T-helper 2 cell treated with Interferon-gamma antibody and Interleukin-4, amounts not matched to agents 5 μg/mL and 100 μg/mL, for 36 hours (primary cell): ENCODE measurements at regions not wholly inside any gene's neighbourhood (a gene's known extent, or its start where the extent isn't known, plus 50 kb on each side); places are given as distances from the start of the nearest gene placed in this dataset.

ENCODE experiments used
- DNase-seq: peaks from one replicate; pipeline ENCODE4 v3.0.0; 2021; ENCODE audit warnings: low spot score
- H3K27ac Mint-ChIP-seq: one replicate; pipeline ENCODE4 v1.8.0; 2021; ENCODE audit warnings: mild to moderate bottlenecking, mixed read lengths
- H3K27me3 Mint-ChIP-seq: one replicate; pipeline ENCODE4 v1.8.0; 2021; ENCODE audit warnings: low read depth, mixed read lengths
- H3K36me3 Mint-ChIP-seq: one replicate; pipeline ENCODE4 v1.8.0; 2021; ENCODE audit warnings: low read depth, mixed read lengths
- H3K4me1 Mint-ChIP-seq: one replicate; pipeline ENCODE4 v1.8.0; 2021; ENCODE audit warnings: low read depth, mixed read lengths
- H3K4me3 Mint-ChIP-seq: one replicate; pipeline ENCODE4 v1.8.0; 2022; ENCODE audit warnings: mild to moderate bottlenecking, moderate library complexity, mixed read lengths
- H3K9me3 Mint-ChIP-seq: one replicate; pipeline ENCODE4 v1.8.0; 2021; ENCODE audit warnings: mixed read lengths

GRCh38 chr5:26828294-26828693, 210.1 kb downstream of the CDH9 start:
- Mint-ChIP-seq H3K27ac (no peak overlapping the region), H3K27me3 (no peaks in the 10 kb centered on the region), H3K9me3 (peaks cover 44% of the 10 kb centered on the region), H3K36me3 (no peaks in the 10 kb centered on the region), H3K4me1 (no peaks in the 10 kb centered on the region), H3K4me3 (no peak overlapping the region)
- DNase-seq, result no peak

GRCh38 chr5:26813235-26813634, 225.2 kb downstream of the CDH9 start:
- Mint-ChIP-seq H3K27ac (no peak overlapping the region), H3K27me3 (no peaks in the 10 kb centered on the region), H3K9me3 (peaks cover 47% of the 10 kb centered on the region), H3K36me3 (no peaks in the 10 kb centered on the region), H3K4me3 (no peak overlapping the region), H3K4me1 (no peaks in the 10 kb centered on the region)
- no peak for DNase-seq

GRCh38 chr5:26812714-26813113, 225.7 kb downstream of the CDH9 start:
- Mint-ChIP-seq H3K9me3 (peaks cover 47% of the 10 kb centered on the region), H3K27ac (no peak overlapping the region), H3K4me3 (no peak overlapping the region), H3K4me1 (no peaks in the 10 kb centered on the region), H3K27me3 (no peaks in the 10 kb centered on the region), H3K36me3 (no peaks in the 10 kb centered on the region)
- no peak for DNase-seq

- Mint-ChIP-seq H3K4me1 (no peaks in the 10 kb centered on the region), H3K36me3 (no peaks in the 10 kb centered on the region), H3K27ac (no peak overlapping the region), H3K9me3 (peaks cover 38% of the 10 kb centered on the region), H3K4me3 (no peak overlapping the region), H3K27me3 (no peaks in the 10 kb centered on the region)
- no peak for DNase-seq
Measured at GRCh38 chr5:26807231-26808199, 230.9 kb downstream of the CDH9 start.

GRCh38 chr5:26805076-26805475, 233.3 kb downstream of the CDH9 start:
- no peak for DNase-seq
- Mint-ChIP-seq H3K36me3 (no peaks in the 10 kb centered on the region), H3K4me1 (no peaks in the 10 kb centered on the region)

GRCh38 chr5:26802944-26803343, 235.4 kb downstream of the CDH9 start:
- no peak for DNase-seq
- H3K4me3 Mint-ChIP-seq, result no peak overlapping the region
- no peak overlapping the region for H3K27ac Mint-ChIP-seq
- no peaks in the 10 kb centered on the region for H3K36me3 Mint-ChIP-seq
- peaks cover 33% of the 10 kb centered on the region for H3K9me3 Mint-ChIP-seq
- no peaks in the 10 kb centered on the region for H3K4me1 Mint-ChIP-seq
- H3K27me3 Mint-ChIP-seq, result no peaks in the 10 kb centered on the region

More at GRCh38 chr5:26805076-26805475, 233.3 kb downstream of the CDH9 start:
- no peak overlapping the region for H3K4me3 Mint-ChIP-seq
- peaks cover 33% of the 10 kb centered on the region for H3K9me3 Mint-ChIP-seq
- no peaks in the 10 kb centered on the region for H3K27me3 Mint-ChIP-seq
- H3K27ac Mint-ChIP-seq, result no peak overlapping the region

GRCh38 chr5:26791433-26791832, 247.0 kb downstream of the CDH9 start:
- no peaks in the 10 kb centered on the region for H3K4me1 Mint-ChIP-seq
- peaks cover 29% of the 10 kb centered on the region for H3K9me3 Mint-ChIP-seq
- H3K4me3 Mint-ChIP-seq, result no peak overlapping the region
- no peaks in the 10 kb centered on the region for H3K36me3 Mint-ChIP-seq
- no peak overlapping the region for H3K27ac Mint-ChIP-seq
- H3K27me3 Mint-ChIP-seq, result no peaks in the 10 kb centered on the region
- no peak for DNase-seq

GRCh38 chr5:26791021-26791420, 247.4 kb downstream of the CDH9 start:
- no peaks in the 10 kb centered on the region for H3K36me3 Mint-ChIP-seq
- no peaks in the 10 kb centered on the region for H3K27me3 Mint-ChIP-seq
- no peak overlapping the region for H3K4me3 Mint-ChIP-seq
- H3K27ac Mint-ChIP-seq, result no peak overlapping the region
- H3K4me1 Mint-ChIP-seq, result no peaks in the 10 kb centered on the region
- peaks cover 29% of the 10 kb centered on the region for H3K9me3 Mint-ChIP-seq
- DNase-seq, result no peak

GRCh38 chr5:26763215-26763614, 275.2 kb downstream of the CDH9 start:
- no peak overlapping the region for H3K27ac Mint-ChIP-seq
- no peaks in the 10 kb centered on the region for H3K27me3 Mint-ChIP-seq
- H3K36me3 Mint-ChIP-seq, result no peaks in the 10 kb centered on the region
- H3K4me1 Mint-ChIP-seq, result no peaks in the 10 kb centered on the region
- peaks cover 50% of the 10 kb centered on the region for H3K9me3 Mint-ChIP-seq
- DNase-seq, result no peak
- H3K4me3 Mint-ChIP-seq, result no peak overlapping the region

- peaks cover 33% of the 10 kb centered on the region for H3K9me3 Mint-ChIP-seq
- no peak overlapping the region for H3K27ac Mint-ChIP-seq
Measured at GRCh38 chr5:26761446-26761845, 276.9 kb downstream of the CDH9 start.

GRCh38 chr5:26761045-26761444, 277.3 kb downstream of the CDH9 start:
- Mint-ChIP-seq H3K36me3 (no peaks in the 10 kb centered on the region), H3K27me3 (no peaks in the 10 kb centered on the region), H3K4me1 (no peaks in the 10 kb centered on the region), H3K27ac (no peak overlapping the region), H3K4me3 (no peak overlapping the region), H3K9me3 (peaks cover 29% of the 10 kb centered on the region)
- DNase-seq, result no peak

More at GRCh38 chr5:26761446-26761845, 276.9 kb downstream of the CDH9 start:
- DNase-seq, result no peak
- no peaks in the 10 kb centered on the region for H3K27me3 Mint-ChIP-seq
- no peaks in the 10 kb centered on the region for H3K36me3 Mint-ChIP-seq
- H3K4me1 Mint-ChIP-seq, result no peaks in the 10 kb centered on the region
- H3K4me3 Mint-ChIP-seq, result no peak overlapping the region

- peaks cover 39% of the 10 kb centered on the region for H3K9me3 Mint-ChIP-seq
- H3K4me3 Mint-ChIP-seq, result no peak overlapping the region
- no peaks in the 10 kb centered on the region for H3K36me3 Mint-ChIP-seq
- no peaks in the 10 kb centered on the region for H3K4me1 Mint-ChIP-seq
- DNase-seq, result no peak
- no peaks in the 10 kb centered on the region for H3K27me3 Mint-ChIP-seq
- no peak overlapping the region for H3K27ac Mint-ChIP-seq
Measured at GRCh38 chr5:26757941-26758340, 280.4 kb downstream of the CDH9 start.

- no peak for DNase-seq
Measured at GRCh38 chr5:26749829-26750228, 288.6 kb downstream of the CDH9 start.

GRCh38 chr5:26740182-26740581, 298.2 kb downstream of the CDH9 start:
- Mint-ChIP-seq H3K27ac (no peak overlapping the region), H3K4me1 (no peaks in the 10 kb centered on the region)

More at GRCh38 chr5:26749829-26750228, 288.6 kb downstream of the CDH9 start:
- Mint-ChIP-seq H3K9me3 (peaks cover 46% of the 10 kb centered on the region), H3K4me1 (no peaks in the 10 kb centered on the region), H3K4me3 (no peak overlapping the region), H3K36me3 (no peaks in the 10 kb centered on the region), H3K27ac (no peak overlapping the region), H3K27me3 (no peaks in the 10 kb centered on the region)

More at GRCh38 chr5:26740182-26740581, 298.2 kb downstream of the CDH9 start:
- H3K9me3 Mint-ChIP-seq, result peaks cover 24% of the 10 kb centered on the region
- no peak for DNase-seq
- no peak overlapping the region for H3K4me3 Mint-ChIP-seq
- H3K27me3 Mint-ChIP-seq, result no peaks in the 10 kb centered on the region
- H3K36me3 Mint-ChIP-seq, result no peaks in the 10 kb centered on the region
